ENCODE measurements at regions not wholly inside any gene's neighbourhood (a gene's known extent, or its start where the extent isn't known, plus 50 kb on each side); places are given as distances from the start of the nearest gene placed in this dataset.

- TF ChIP-seq, protein P1, sequence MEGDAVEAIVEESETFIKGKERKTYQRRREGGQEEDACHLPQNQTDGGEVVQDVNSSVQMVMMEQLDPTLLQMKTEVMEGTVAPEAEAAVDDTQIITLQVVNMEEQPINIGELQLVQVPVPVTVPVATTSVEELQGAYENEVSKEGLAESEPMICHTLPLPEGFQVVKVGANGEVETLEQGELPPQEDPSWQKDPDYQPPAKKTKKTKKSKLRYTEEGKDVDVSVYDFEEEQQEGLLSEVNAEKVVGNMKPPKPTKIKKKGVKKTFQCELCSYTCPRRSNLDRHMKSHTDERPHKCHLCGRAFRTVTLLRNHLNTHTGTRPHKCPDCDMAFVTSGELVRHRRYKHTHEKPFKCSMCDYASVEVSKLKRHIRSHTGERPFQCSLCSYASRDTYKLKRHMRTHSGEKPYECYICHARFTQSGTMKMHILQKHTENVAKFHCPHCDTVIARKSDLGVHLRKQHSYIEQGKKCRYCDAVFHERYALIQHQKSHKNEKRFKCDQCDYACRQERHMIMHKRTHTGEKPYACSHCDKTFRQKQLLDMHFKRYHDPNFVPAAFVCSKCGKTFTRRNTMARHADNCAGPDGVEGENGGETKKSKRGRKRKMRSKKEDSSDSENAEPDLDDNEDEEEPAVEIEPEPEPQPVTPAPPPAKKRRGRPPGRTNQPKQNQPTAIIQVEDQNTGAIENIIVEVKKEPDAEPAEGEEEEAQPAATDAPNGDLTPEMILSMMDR (IDR thresholded peaks at IDR 0.05): no peak
- no peak for TF ChIP-seq RAD21 (conservative IDR thresholded peaks at IDR 0.05 in 1 of 2, IDR thresholded peaks at IDR 0.05 in 1 of 2)
- TF ChIP-seq MYC (IDR thresholded peaks at IDR 0.05; ENCODE audit: borderline replicate concordance, low read length): no peak
- no peak for TF ChIP-seq EP300 (IDR thresholded peaks at IDR 0.05)
- TF ChIP-seq RCOR1 (IDR thresholded peaks at IDR 0.05; ENCODE audit: low read depth, low read length): no peak
- TF ChIP-seq SMC3 (IDR thresholded peaks at IDR 0.05): no peak
- TF ChIP-seq HMGXB4 (CRISPR knock-in tag; IDR thresholded peaks at IDR 0.05; ENCODE audit: borderline replicate concordance): no peak
- TF ChIP-seq CBX8 (IDR thresholded peaks at IDR 0.05): no peak
- TF ChIP-seq EHMT2 (IDR thresholded peaks at IDR 0.05; ENCODE audit: low read depth): no peak
- no peak for TF ChIP-seq CBX2 (IDR thresholded peaks at IDR 0.05; ENCODE audit: borderline replicate concordance, low read depth)
- no peak for TF ChIP-seq ZFP36 (IDR thresholded peaks at IDR 0.05; ENCODE audit: borderline replicate concordance, partially characterized antibody)
- TF ChIP-seq CHD2 (IDR thresholded peaks at IDR 0.05; ENCODE audit: low read length, partially characterized antibody): no peak
- no peak for TF ChIP-seq JUNB (IDR thresholded peaks at IDR 0.05)
- TF ChIP-seq, protein P2, sequence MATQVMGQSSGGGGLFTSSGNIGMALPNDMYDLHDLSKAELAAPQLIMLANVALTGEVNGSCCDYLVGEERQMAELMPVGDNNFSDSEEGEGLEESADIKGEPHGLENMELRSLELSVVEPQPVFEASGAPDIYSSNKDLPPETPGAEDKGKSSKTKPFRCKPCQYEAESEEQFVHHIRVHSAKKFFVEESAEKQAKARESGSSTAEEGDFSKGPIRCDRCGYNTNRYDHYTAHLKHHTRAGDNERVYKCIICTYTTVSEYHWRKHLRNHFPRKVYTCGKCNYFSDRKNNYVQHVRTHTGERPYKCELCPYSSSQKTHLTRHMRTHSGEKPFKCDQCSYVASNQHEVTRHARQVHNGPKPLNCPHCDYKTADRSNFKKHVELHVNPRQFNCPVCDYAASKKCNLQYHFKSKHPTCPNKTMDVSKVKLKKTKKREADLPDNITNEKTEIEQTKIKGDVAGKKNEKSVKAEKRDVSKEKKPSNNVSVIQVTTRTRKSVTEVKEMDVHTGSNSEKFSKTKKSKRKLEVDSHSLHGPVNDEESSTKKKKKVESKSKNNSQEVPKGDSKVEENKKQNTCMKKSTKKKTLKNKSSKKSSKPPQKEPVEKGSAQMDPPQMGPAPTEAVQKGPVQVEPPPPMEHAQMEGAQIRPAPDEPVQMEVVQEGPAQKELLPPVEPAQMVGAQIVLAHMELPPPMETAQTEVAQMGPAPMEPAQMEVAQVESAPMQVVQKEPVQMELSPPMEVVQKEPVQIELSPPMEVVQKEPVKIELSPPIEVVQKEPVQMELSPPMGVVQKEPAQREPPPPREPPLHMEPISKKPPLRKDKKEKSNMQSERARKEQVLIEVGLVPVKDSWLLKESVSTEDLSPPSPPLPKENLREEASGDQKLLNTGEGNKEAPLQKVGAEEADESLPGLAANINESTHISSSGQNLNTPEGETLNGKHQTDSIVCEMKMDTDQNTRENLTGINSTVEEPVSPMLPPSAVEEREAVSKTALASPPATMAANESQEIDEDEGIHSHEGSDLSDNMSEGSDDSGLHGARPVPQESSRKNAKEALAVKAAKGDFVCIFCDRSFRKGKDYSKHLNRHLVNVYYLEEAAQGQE (IDR thresholded peaks at IDR 0.05): no peak
These were observed 287.3 kb upstream of the MME start for GRCh38 chr3:154792828-154793227.

All from A549 (cell line).